Fibroblast of villous mesenchyme (primary cell): ENCODE measurements at regions not wholly inside any gene's neighbourhood (a gene's known extent, or its start where the extent isn't known, plus 50 kb on each side); places are given as distances from the start of the nearest gene placed in this dataset.

ENCODE experiments used
- DNase-seq: peaks from one replicate; pipeline ENCODE4 v3.0.0-alpha.2; 2010; ENCODE audit warnings: low read depth
- H3K4me3 ChIP-seq: 2 replicates; pipeline ENCODE4 v1.5.1; 2011; ENCODE audit warnings: low read depth, mild to moderate bottlenecking, low read length
- TF ChIP-seq, protein P1 (sequence below): IDR thresholded peaks from 2 replicates; pipeline ENCODE4 v1.5.1; 2012; ENCODE audit warnings: low read depth, mild to moderate bottlenecking, low read length; ENCODE audit not compliant: insufficient read depth

DNA sequence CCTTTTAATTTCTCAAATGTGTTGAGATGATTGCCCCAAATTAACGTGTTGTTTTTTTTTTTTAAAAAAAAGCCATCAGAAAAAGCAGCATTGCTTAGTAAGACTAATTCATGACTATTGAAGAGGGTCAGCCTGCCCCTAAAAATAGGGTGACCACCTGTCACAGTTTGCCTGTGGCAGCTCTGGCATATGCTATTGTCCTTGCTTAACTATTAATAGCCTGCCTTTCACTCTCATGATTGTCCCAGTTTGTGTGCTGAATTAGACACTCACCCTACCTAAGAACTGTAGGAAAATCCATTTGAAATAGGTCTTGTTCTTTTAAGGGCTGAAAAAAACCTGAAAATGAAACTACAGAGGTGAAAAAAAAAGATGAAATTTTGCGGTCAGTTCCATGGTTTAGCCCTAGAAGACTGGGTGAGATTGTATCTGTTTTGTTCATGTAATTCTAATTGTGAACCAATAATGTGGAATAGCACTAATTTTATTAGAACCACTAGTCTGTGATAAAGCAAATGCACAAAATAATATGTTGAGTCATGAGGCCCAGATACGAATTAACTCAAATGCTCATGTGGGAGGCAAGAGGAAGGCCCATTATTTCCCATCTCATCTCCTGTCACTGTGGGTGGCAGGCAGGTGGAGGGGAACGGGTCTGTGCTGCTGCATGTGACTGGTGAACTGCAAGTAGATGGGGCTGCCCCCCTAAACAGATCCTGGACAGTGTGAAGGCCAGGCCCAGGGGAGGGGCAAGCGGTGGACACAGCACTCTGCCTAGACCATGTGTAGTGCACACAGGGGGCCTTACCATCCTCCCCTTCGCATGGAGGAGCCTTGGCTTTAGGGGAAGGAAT lies 265.4 kb upstream of the NFE2L3 start:
- H3K4me3 ChIP-seq, result no peak overlapping the region
- TF ChIP-seq, protein P1, sequence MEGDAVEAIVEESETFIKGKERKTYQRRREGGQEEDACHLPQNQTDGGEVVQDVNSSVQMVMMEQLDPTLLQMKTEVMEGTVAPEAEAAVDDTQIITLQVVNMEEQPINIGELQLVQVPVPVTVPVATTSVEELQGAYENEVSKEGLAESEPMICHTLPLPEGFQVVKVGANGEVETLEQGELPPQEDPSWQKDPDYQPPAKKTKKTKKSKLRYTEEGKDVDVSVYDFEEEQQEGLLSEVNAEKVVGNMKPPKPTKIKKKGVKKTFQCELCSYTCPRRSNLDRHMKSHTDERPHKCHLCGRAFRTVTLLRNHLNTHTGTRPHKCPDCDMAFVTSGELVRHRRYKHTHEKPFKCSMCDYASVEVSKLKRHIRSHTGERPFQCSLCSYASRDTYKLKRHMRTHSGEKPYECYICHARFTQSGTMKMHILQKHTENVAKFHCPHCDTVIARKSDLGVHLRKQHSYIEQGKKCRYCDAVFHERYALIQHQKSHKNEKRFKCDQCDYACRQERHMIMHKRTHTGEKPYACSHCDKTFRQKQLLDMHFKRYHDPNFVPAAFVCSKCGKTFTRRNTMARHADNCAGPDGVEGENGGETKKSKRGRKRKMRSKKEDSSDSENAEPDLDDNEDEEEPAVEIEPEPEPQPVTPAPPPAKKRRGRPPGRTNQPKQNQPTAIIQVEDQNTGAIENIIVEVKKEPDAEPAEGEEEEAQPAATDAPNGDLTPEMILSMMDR, result no peak
- no peak for DNase-seq

DNA sequence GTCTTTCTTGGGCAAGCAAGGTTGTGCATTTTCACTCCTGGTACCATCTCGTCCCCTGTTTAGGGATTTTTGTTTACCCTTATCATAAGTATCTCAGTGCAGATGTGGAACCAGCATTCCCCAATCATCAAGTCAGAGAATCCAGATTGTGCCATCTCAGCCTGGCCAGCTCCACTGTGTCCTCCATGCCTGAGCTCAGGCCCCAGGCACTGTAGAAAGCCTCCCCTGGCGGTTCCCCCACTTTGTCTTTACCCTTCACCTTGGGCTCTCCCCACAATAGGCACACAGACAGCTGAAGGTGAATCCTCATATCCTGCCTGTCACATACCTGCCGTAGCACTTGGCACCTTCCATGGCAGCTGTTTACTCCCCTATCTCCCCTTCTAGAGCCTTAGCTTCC lies 264.7 kb upstream of the NFE2L3 start:
- DNase-seq, result no peak
- H3K4me3 ChIP-seq, result no peak overlapping the region
- TF ChIP-seq, protein P1, result no peak

DNA sequence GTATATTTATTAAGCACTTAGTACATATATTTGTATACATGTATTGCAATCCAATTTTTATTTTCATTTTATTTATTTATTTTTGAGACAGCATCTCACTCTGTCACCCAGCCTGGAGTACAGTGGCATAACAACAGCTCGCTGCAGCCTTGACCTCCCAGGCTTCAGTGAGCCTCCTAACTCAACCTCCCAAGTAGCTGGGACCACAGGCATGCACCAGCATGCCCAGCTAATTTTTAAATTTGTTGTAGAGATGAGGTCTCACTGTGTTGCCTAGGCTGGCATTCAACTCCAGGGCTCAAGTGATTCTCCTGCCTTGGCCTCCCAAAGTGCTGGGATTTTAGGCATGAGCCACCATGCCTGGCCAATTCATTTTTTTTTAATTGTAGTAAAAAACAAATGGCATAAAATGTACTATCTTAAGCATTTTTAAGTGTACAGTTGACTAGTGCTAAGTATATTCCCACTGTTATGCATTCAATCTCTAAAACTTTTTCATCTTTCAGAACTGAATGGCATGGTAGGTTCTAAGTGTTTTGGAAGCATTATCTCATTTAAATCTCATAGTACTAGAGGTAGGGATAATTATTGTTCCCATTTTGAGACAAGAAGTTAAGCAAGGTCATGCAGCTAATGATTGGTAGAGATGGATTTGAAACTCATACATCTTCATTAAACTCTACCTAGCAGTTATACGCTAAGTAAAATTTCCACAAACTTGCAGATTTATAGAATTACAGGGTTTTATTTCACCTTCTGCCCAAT lies 264.0 kb upstream of the NFE2L3 start:
- TF ChIP-seq, protein P1, result no peak
- no peak for DNase-seq
- H3K4me3 ChIP-seq, result no peak overlapping the region

DNA sequence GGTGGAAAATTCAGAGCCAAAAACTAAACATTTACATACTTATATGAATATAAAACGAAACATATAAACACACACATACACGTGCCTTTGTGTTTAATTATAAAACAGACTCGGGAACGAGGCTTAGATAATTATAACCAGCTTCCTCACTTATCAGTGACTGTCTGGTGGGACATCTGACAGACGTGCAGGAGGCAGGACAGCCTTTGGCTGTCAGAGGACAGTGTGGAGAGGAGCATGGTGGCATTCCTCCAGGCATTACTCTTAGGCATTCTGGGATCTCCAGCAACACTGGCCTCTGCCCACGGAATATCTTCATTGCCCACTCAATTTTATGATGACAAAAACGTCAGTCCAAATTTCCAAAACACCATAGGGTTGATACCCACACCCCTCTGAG lies 262.2 kb upstream of the NFE2L3 start:
- TF ChIP-seq, protein P1, result no peak
- no peak for DNase-seq
- H3K4me3 ChIP-seq, result no peak overlapping the region

DNA sequence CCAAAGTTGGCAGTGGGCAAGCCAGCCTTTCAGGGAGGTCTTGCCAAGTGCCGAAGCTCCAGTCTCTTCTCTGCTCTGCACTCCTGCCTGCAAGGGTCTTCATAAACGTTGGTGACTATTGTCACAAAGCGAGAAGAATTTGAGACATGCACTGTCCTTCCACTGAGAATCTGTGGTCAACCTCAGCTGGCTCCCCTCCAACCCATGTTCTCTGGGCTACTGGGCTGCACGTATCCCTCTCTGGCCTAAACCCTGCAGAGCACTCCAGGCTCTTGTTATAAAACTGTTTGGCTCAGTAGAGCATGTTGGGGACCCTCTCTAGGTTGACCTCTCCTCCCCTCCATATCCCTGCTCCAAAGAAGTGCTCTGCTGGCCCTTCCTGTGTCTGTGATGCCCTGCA lies 260.4 kb upstream of the NFE2L3 start:
- DNase-seq, result no peak
- H3K4me3 ChIP-seq, result no peak overlapping the region
- TF ChIP-seq, protein P1, result no peak

DNA sequence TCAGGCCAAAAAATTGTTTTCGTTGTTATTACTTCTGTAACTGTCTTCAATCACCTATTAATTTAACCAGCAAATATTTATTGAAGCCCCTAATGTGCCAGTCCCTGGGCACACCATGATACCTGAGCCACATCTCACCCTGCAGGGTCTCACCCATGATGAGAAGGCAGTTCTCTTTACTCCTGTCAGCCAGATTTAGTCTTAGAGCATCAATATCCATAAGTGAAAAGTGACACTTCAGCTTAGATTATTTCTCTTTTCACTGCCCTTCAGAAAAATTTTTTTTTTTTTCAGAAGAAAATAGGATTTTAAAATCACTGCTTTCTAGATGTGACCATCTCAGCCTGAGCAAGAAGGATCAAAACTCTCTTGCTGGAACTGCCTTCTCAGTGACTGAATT lies 258.6 kb upstream of the NFE2L3 start:
- DNase-seq, result no peak
- H3K4me3 ChIP-seq, result no peak overlapping the region

More for the DNA sequence above, 258.6 kb upstream of the NFE2L3 start:
- TF ChIP-seq, protein P1, result no peak
